IPS-NIHi11 (cell line): ENCODE measurements at regions not wholly inside any gene's neighbourhood (a gene's known extent, or its start where the extent isn't known, plus 50 kb on each side); places are given as distances from the start of the nearest gene placed in this dataset.

ENCODE experiments used
- DNase-seq: peaks from one replicate; pipeline ENCODE4 v3.0.0; 2012; ENCODE audit warnings: mixed read lengths, low spot score

DNA sequence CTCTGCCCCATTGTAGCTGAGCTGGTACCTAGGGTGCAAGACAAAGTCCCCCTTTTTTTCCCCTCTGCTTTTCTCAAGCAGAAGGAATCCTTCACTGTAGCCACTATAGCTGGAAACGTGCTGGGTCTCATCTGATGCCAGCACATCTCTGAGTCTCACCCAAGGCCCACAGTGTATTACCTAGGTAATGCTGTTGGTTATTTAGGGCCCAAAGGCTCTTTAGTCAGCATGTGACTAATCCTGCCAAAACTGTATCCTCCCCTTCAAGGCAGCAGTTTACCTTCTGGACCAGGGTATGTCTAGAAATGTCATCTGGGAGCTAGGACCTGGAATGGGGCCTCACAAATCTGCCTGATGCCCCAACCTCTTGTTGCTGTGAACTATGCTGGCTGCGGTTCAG, 423.4 kb downstream of the NUF2 start:
- no peak for DNase-seq

DNA sequence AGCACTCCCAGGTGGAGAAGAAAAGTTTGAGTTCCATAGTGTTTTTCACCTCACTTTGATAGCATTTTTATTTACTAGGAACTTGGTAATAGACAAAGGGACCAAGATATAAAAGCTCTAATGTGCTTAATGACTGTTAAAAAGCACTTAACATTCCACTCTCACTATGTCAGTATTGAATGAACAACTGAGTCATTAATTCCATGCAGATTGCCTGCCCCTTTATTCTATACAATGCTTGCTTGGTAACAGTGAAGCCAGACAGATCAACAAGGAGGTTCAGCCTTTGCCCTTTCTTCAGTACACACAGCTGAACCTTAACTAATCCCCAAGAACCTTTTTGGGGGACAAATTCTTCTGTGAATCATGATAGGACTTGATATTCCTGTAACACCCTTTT, 425.5 kb downstream of the NUF2 start:
- DNase-seq, result no peak

DNA sequence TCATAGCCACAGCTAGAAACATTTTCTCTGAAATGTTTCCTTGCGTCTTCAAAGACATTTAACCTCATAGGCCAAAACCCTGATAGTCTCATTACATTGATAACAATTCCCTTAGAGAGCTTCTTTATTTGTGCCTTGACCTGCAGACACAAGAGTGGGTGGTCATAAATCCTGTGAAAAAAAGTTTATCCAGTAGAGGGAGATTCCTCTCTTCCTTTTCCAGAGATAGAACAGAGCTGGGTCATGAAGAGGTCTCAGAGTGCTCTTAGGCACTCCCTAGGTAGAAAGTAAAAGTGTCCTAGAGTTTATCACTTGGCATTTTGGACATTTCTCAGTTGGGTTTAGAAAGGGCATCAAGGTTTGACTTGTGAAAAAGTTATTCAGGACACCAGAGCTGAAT, 426.1 kb downstream of the NUF2 start:
- DNase-seq, result no peak

GRCh38 chr1:163758977-163759670, 437.4 kb downstream of the NUF2 start:
- DNase-seq, result no peak

DNA sequence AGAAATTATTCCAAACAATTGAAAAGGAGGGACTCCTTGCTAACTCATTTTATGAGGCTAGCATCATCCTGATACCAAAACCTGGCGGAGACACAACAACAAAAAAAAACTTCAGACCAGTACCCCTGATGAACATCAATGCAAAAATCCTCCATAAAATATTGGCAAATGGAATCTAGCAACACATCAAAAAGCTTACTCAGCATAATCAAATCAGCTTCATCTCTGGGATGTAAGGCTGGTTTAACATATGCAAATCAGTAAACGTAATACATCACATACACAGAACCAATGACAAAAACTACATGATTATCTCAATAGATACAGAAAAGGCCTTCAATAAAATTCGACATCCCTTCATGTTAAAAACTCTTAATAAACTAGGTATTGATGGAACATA, 440.1 kb downstream of the NUF2 start:
- no peak for DNase-seq

DNA sequence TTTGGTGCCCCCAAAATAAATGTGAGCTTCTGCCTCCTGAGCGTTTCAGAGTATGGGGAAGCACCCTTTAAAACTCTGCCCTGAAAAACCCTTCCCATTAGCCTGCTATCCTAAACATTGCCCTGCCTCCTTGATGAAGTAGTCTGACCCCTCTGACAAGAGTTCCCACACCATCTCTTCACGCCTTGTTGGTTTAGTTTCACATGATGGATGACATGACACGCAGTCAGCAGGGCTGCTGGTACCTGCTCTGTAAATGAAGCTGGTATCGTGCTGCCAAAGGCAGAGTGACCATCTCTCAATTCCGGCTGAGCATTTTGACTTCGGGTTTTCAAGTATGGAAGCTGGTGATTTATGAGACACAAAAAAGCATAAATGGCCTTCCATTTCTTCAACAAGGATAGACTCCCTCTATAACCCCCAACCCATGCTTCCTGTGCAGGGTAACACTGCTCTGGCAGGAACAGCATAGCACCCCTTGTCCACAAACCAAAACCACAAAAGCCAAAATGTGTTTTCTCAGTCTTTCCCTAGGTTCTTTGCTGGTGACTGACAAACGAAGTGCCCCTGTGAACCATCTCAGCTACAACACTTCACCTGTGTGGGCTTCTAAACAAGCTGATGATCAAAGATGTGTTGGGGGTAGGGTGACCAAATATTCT, 444.6 kb downstream of the NUF2 start:
- no peak for DNase-seq

DNA sequence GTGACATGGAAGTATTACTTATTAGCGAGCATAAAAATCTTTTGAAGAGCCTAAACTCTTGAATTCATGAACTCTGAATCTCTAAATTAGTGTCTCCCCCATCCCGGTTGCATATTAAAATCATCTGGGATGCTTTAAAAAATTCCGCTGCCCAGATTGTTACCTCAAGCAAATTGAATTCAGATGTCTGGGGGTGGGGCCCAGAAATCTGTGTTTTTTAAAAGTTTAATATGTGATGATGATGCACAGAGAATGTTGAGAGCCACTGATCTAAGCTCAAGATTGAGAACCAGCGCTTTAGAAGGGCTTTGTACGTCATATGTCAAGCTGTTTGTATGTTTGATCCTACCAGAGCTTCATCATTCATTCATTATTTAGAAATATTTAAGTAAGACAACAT, 446.8 kb downstream of the NUF2 start:
- DNase-seq, result no peak

GRCh38 chr1:163770265-163770664, 448.5 kb downstream of the NUF2 start:
- DNase-seq, result no peak

GRCh38 chr1:163771637-163772036, 449.9 kb downstream of the NUF2 start:
- no peak for DNase-seq

GRCh38 chr1:163772246-163772645, 450.5 kb downstream of the NUF2 start:
- no peak for DNase-seq

GRCh38 chr1:163773396-163773795, 451.6 kb downstream of the NUF2 start:
- no peak for DNase-seq

GRCh38 chr1:163774401-163774945, 452.7 kb downstream of the NUF2 start:
- no peak for DNase-seq

GRCh38 chr1:163774978-163775620, 453.3 kb downstream of the NUF2 start:
- no peak for DNase-seq

DNA sequence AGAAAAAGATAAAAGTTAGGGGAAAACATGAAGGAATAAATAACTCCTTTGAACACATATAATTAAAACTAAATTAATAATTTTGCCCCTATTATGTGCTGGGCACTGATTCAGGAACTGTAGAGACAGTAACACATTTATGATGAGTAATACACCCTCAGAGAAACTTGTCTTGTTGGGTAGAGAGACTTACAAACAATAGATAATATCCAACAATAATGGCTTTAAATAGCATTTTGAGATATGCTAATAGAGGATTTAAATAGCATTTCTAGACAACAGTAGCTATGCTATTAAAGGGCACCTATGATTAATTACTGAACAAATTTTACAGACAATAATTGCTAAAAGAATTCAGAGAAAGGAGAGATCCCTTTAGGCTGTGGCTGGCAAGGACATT, 455.5 kb downstream of the NUF2 start:
- no peak for DNase-seq

DNA sequence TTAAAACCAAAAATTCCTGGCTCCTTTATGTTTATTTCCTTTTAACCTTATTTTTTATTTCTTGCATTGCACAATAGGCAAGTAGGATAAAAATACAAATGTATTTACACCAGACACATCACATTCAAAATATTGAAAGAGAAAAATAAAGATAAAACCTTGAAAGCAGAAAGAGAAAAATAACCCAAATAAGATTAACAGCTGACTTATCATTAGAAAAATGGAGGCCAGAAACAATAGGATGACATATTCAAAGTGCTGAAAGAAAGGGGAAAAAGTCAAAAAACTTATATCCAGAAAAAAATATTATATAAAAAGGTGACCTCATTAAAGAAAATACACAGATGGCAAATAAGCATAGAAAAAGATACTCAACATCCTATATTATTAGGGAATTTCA, 459.4 kb downstream of the NUF2 start:
- DNase-seq, result no peak

DNA sequence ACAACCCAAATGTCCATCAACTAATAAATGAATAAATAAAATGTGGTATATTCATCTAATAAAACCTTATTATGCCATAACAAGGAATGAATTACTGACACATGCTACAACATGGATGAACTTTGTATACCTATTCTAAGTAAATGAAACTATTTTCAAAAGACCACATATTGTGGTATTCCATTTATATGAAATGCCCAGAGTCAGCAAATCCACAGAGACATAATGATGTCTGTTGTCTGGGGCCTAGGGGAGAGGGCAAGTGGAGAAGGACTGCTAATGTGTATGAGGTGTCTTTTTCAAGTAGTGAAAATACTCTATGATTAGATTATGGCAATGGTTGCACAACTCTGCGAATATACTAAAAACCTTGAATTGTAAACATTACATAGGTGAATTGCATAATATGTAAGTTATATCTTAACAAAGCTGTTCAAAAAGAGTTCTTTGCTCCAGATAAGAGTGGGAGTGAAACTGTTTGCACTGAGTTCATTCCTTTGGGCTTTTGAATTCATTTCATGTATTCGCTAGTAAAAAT, 464.2 kb downstream of the NUF2 start:
- no peak for DNase-seq

DNA sequence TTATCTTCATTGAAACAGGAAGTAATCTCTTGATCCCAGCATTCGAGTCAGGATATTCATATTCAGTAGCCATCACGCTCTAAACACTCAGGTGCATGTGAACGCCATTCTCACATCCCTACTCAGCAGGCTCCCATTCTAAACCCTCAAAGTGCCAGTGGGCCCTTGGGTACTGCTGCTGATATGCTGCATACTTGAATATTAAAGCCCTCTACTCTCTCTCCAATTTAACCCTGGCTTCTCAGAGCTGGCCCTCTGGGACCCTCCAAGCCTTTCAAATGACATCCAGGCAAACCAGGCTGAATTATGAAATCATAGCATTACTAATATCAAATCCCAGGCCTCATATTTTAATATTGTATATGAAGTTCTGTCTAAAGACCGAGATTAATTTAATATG, 468.2 kb downstream of the NUF2 start:
- DNase-seq, result no peak

DNA sequence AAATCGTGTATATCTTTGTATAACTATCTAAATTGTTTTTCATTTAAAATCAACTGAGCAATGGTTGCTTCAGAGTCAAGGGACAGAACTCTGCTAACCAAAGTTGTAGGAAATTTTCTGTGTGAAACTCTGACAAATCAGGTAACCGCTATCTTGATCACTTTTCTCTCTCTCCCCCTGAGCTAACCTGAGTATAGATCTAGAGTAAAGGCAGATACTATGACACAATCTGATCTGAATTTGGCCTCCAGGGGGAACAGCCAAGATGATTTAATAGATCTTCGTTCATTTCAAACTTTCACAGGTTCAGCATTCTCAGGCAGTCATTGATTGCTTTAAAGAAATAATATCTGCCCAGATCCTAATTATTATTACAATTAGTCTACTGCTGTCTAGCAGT, 472.8 kb downstream of the NUF2 start:
- no peak for DNase-seq

- DNase-seq, result no peak
Observed at GRCh38 chr1:163796394-163796821, 474.7 kb downstream of the NUF2 start.

- DNase-seq, result no peak
Observed at GRCh38 chr1:163797816-163798215, 476.1 kb downstream of the NUF2 start.

DNA sequence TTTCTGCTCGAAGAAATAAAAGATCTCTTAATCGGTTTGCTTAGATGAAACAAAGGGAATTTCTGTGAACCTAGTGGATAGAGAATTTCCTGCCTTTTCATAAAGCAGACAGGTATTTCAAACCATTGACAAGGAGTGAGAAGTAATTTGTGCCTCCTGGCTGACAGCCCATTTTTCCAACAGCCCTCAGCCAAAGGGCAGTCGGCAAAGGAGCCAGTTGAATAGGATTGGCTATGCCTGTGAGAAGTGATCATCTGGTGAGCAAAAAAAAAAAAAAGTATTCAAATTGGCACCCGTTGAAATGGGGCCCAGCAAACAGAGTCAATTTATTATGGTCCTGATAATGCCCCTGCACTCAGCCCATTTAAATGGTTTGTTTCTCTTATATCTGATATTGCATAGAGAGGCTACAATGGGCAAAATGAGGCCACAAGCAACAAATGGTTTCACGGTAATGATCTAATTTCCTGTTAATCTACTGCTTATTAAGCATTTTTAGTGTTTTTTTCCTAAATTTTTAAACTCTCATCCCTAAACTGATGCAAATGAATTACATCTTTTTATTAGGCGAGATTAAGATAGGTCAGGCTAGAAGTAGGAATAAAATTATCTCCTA, 477.5 kb downstream of the NUF2 start:
- DNase-seq, result no peak

- DNase-seq, result no peak
Observed at GRCh38 chr1:163807331-163808049, 485.7 kb downstream of the NUF2 start.
